ENCODE measurements at regions not wholly inside any gene's neighbourhood (a gene's known extent, or its start where the extent isn't known, plus 50 kb on each side); places are given as distances from the start of the nearest gene placed in this dataset.

GRCh38 chr12:77481687-77482086, 349.0 kb upstream of the NAV3 start:
- ChIA-PET CTCF (no interaction called here), POLR2A (no interaction called here)
- H3K4me3 ChIP-seq (ENCODE audit: control extremely low read depth in 1 of 5, extremely low read depth in 1 of 5, insufficient read depth in 1 of 5, low read depth in 2 of 5, low read length in 4 of 5), result no peak overlapping the region
- Mint-ChIP-seq H3K27me3 (no peaks in the 10 kb centered on the region), H3K4me1 (no peaks in the 10 kb centered on the region), H3K9me3 (ENCODE audit: insufficient read depth) (no peaks in the 10 kb centered on the region), H3K4me3 (no peak overlapping the region), H3K27ac (no peak overlapping the region)
- H3K9ac ChIP-seq (ENCODE audit: low read length), result no peak overlapping the region
- no peak for ATAC-seq (ENCODE audit: low read depth)
- no peaks in the 10 kb centered on the region for H3K9me3 ChIP-seq (ENCODE audit: control extremely low read depth in 1 of 3, control insufficient read depth in 2 of 3, insufficient read depth in 1 of 3, low read length in 2 of 3)
- no peaks in the 10 kb centered on the region for H3K27me3 ChIP-seq (replicated peaks in 1 of 4; ENCODE audit: control extremely low read depth in 1 of 4, control insufficient read depth in 3 of 4, insufficient read depth in 4 of 4, low read length in 3 of 4)
- no peak overlapping the region for H3K4me2 ChIP-seq (replicated peaks; ENCODE audit: low read depth, low read length, poor library complexity, severe bottlenecking)
- TF ChIP-seq CTCF (IDR thresholded peaks at IDR 0.05) (no peak), EZH2 (IDR thresholded peaks at IDR 0.05; ENCODE audit: borderline replicate concordance, insufficient read depth, low read depth, low read length, poor library complexity, severe bottlenecking) (no peak)
- intact Hi-C loops (cut with micrococcal nuclease), result no loop called here
- no peaks in the 10 kb centered on the region for H4K20me1 ChIP-seq (ENCODE audit: control insufficient read depth, insufficient read depth, low read length, poor library complexity, severe bottlenecking)
- no peaks in the 10 kb centered on the region for H3K79me2 ChIP-seq (ENCODE audit: control insufficient read depth, insufficient read depth, low read length)
- no CpG with 5 or more reads among the region's 1 CpG for WGBS (ENCODE audit: insufficient coverage)
- H2AFZ ChIP-seq (ENCODE audit: insufficient read depth, low read depth, low read length, poor library complexity, severe bottlenecking), result no peak overlapping the region
- no peak overlapping the region for H3K27ac ChIP-seq (ENCODE audit: low read length in 2 of 2)
- no peaks in the 10 kb centered on the region for H3K36me3 ChIP-seq (replicated peaks in 1 of 2; ENCODE audit: control extremely low read depth in 1 of 2, control insufficient read depth in 1 of 2, extremely low read depth in 1 of 2, insufficient read depth in 2 of 2, low read length in 1 of 2)
- H3K4me1 ChIP-seq (ENCODE audit: control insufficient read depth in 2 of 2, insufficient read depth in 2 of 2, low read length in 2 of 2), result no peaks in the 10 kb centered on the region
- no peak for DNase-seq

- ATAC-seq (ENCODE audit: low read depth), result no peak
- TF ChIP-seq CTCF (IDR thresholded peaks at IDR 0.05) (no peak), EZH2 (IDR thresholded peaks at IDR 0.05; ENCODE audit: borderline replicate concordance, insufficient read depth, low read depth, low read length, poor library complexity, severe bottlenecking) (no peak)
- ChIA-PET CTCF (no interaction called here), POLR2A (no interaction called here)
- Histone ChIP-seq H2AFZ (ENCODE audit: insufficient read depth, low read depth, low read length, poor library complexity, severe bottlenecking) (no peak overlapping the region), H3K79me2 (ENCODE audit: control insufficient read depth, insufficient read depth, low read length) (no peaks in the 10 kb centered on the region), H3K9ac (ENCODE audit: low read length) (no peak overlapping the region), H3K27ac (ENCODE audit: low read length in 2 of 2) (no peak overlapping the region), H4K20me1 (ENCODE audit: control insufficient read depth, insufficient read depth, low read length, poor library complexity, severe bottlenecking) (no peaks in the 10 kb centered on the region), H3K4me2 (replicated peaks; ENCODE audit: low read depth, low read length, poor library complexity, severe bottlenecking) (no peak overlapping the region), H3K4me3 (ENCODE audit: control extremely low read depth in 1 of 5, extremely low read depth in 1 of 5, insufficient read depth in 1 of 5, low read depth in 2 of 5, low read length in 4 of 5) (no peak overlapping the region), H3K9me3 (ENCODE audit: control extremely low read depth in 1 of 3, control insufficient read depth in 2 of 3, insufficient read depth in 1 of 3, low read length in 2 of 3) (no peaks in the 10 kb centered on the region), H3K4me1 (ENCODE audit: control insufficient read depth in 2 of 2, insufficient read depth in 2 of 2, low read length in 2 of 2) (no peaks in the 10 kb centered on the region), H3K36me3 (replicated peaks in 1 of 2; ENCODE audit: control extremely low read depth in 1 of 2, control insufficient read depth in 1 of 2, extremely low read depth in 1 of 2, insufficient read depth in 2 of 2, low read length in 1 of 2) (no peaks in the 10 kb centered on the region), H3K27me3 (replicated peaks in 1 of 4; ENCODE audit: control extremely low read depth in 1 of 4, control insufficient read depth in 3 of 4, insufficient read depth in 4 of 4, low read length in 3 of 4) (no peaks in the 10 kb centered on the region)
- H3K27ac Mint-ChIP-seq, result no peak overlapping the region
- H3K9me3 Mint-ChIP-seq (ENCODE audit: insufficient read depth), result no peaks in the 10 kb centered on the region
- H3K27me3 Mint-ChIP-seq, result no peaks in the 10 kb centered on the region
- intact Hi-C loops (cut with micrococcal nuclease), result no loop called here
- no peak overlapping the region for H3K4me3 Mint-ChIP-seq
- no CpG with 5 or more reads among the region's 1 CpG for WGBS (ENCODE audit: insufficient coverage)
- DNase-seq, result no peak
- no peaks in the 10 kb centered on the region for H3K4me1 Mint-ChIP-seq
Measured at GRCh38 chr12:77477907-77478533, 352.7 kb upstream of the NAV3 start.
